NCI-H2196 treated with DMSO at 0.1 percent for 48 hours (cell line): ENCODE measurements at regions not wholly inside any gene's neighbourhood (a gene's known extent, or its start where the extent isn't known, plus 50 kb on each side); places are given as distances from the start of the nearest gene placed in this dataset.
"Not testable (repeated sequence)": the region's sequence is repeated elsewhere in the genome, so short reads cannot be mapped to it uniquely, and the experiment has no call there.

ENCODE experiments used
- DNase-seq: peaks from one replicate; lab custom pipeline; 2025; ENCODE audit not compliant: unreplicated experiment; lab: John Stamatoyannopoulos, UW

GRCh38 chr15:62658498-62658897, 384.0 kb upstream of the TPM1 start:
- DNase-seq = no peak

DNA sequence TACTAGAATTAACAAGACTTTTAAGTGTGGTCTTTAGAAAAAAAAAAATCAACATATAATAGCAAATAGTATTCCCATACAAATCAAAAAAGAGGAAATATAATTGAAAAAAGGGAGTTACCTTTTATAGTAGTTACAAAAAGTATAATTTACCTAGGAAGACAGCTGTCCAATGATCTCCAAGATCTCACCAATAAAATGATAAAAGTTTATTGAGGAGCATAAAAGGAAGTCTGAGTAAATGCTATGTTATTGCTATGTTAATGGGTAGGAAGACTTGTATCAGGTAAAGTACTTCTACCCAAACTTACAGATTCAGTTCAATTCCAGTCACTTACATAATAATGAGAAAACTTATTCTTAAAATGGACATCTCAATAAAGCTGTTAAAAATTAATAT, 379.0 kb upstream of the TPM1 start:
- DNase-seq = no peak

DNA sequence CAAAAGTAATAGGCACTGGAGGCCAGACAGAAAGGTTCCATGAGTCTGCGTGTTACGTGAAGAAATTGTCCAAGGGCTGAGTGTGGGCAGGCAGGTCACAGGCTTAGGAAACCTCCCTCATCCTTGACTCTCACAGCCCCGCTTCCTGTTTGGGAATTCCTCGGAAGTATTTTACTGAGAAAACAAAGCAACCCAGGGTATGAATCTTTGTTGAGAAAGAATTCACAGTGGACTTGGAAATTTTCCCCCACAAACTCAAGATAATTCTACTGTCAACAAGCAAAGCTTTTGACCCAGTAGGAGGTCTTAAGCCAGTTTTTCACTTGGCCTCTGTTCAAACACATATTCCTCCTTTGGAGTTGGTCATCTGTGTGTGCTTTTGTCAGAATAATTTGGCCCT, 377.1 kb upstream of the TPM1 start:
- no peak for DNase-seq

DNA sequence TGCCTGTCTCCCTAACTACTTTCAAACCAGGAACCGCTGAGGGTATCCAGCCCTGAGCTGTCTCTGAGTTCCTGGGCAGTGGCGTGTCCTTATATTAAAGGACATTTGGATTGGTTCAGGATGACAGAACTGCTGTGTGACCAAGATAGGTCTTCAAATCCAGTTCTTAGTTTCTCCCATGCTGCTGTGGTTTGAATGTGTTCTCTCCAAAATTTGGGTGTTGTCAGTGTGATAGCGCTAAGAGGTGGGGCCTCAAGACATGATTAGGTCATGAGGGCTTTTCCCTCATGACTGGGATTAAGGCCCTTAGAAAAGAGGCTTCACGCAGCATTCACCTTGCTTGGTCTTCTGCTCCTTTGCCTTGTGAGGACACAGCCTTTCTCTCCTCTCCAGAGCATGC, 376.5 kb upstream of the TPM1 start:
- DNase-seq = no peak

DNA sequence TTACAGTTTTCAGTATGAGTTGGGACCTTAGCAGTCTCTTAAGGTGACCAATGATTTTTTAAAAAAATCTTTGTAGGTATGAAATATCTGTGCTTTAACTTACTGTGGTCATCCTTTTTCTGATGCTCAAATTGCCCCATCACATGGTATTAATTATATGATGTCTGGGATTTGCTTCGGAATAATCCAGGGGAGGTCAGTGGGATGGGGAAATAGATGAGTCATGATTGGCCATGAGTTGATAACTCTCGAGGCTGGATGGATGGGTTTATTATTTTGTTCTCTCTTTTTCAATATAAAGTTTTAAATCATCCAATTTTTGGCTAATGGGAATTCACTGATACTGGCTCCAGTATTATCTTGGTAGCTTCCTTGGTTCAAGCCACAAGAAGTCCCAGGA, 370.3 kb upstream of the TPM1 start:
- no peak for DNase-seq

GRCh38 chr15:62676891-62677290, 365.7 kb upstream of the TPM1 start:
- DNase-seq = no peak

DNA sequence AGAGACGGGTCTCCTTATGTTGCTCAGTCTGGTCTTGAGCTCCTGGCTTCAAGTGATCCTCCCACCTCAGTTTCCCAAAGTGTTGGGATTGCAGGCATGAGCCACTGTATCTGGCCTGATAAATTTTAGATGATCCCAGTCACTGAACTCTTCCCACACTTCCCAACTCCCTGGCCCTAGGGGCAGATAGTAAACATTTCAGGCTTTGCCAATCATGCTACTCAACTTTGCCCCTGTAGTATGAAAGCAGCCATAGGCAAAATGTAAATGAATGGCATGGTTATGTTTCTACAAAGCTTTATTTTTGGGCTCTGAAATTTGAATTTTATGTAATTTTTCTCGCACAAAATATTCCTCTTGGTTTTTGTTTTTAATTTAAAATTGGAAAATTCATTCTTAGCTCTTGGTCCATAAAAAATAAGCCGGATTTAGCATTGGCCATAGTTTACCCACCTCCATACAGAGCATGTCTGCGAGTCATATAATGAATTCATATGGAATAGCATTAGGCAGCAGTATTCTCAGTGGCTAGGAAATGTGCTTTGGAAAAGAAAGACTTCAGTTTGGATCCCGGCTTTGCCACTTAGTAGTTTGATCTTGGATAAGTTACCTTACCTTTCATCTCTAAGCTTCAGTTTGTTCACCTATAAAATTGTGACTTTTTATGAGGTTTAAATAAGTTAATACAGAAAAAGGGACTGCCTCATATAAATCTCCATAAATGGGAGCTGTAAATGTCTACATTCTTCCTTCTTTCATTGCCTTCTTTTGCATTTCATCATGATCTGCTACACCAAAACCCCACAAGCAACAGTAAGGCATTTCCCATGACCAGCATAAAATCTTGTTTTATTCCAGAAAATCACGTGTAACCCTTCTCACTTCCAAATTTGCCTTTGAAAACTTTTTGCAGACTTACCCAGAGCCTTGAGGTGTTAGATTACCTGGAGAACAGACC, 360.3 kb upstream of the TPM1 start:
- no peak for DNase-seq

DNA sequence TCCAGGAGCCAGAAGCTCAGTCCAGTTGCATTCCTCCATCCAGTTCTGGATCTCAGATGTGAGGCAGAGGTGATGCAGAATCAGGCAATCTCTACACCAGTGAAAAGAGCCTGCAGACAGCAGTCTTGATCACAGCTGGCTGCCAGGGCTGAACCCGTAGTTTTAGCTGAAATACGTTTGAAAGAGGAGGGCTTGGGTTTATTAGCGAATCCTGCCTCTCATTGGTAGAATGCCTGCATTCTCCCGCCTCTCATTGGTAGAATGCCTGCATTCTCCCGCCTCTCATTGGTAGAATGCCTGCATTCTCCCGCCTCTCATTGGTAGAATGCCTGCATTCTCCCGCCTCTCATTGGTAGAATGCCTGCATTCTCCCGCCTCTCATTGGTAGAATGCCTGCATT, 359.4 kb upstream of the TPM1 start:
- DNase-seq = not testable (repeated sequence)

DNA sequence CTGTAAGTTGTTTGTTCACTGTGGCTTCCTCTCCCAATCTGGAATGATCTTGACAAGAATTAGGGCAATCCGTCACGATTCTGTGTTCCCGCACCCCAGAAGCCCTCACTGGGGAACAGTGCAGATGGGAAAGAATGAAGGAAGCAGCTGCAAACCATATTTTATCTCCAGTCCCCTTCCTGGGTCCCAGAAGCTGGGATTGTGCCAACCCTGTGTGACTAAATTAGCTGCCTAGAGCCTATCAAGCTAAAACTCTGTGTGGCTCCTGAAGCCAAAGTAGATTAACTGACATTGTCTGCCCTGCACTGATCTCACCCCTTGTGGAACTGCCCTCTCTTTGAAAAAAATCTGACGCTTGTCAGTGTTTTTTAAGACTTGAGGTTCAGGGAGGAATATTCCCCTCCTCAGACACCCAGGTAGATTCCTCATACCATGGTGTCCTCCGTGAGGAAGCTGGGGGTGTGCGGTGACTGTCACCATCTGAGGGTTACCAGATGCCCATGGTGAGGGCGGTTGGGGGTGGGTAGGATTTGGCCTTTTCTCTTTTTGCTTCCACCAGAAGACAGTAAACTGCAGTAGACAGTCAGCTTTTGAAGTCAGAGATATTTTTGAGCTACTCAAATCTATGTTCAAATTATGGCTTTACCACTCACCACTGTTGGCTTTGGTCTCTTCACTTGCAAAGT, 358.3 kb upstream of the TPM1 start:
- no peak for DNase-seq

- no peak for DNase-seq
These were observed 351.5 kb upstream of the TPM1 start for GRCh38 chr15:62691008-62691407.

GRCh38 chr15:62697636-62698035, 344.9 kb upstream of the TPM1 start:
- DNase-seq = no peak

- DNase-seq = no peak
These were observed 343.9 kb upstream of the TPM1 start for GRCh38 chr15:62698646-62699045.

DNA sequence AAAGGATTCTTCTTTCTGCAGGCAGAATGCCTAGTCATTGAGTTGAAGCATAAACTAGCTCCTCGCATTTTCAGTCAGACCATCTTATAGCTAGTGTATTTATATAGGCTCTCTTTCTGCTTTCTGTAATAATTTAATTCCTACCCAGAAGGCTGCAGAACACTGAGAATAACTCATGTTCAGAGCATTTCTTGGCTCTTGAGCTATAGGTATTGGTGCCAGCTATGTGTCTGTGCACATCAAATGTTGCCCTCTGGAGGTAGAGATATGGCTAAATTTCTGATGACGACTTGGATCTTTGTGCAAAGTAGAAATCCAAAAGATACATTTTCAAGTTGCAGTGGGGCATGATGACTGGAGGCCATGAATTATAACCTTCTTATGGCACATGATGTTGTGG, 336.2 kb upstream of the TPM1 start:
- no peak for DNase-seq

- DNase-seq = no peak
These were observed 334.1 kb upstream of the TPM1 start for GRCh38 chr15:62708470-62708869.

DNA sequence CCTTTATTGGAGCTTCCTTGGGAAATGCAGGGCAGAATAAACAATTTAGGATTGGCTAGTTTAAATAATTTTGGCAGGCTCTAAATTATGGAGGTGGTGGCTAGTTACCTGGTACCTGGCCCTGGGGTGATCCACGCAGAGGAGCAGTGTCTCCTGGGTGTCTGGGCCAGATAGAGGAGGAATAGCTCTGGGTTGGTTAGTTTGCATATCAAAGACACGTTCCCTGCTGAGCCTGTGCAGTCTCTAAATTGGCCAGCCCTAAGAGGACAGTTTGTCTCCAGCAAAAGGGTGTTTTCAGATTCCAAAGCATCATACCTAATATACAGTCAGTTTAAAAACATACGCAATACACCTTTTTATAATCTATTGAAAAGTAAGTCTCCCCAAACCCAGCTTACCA, 333.3 kb upstream of the TPM1 start:
- no peak for DNase-seq

DNA sequence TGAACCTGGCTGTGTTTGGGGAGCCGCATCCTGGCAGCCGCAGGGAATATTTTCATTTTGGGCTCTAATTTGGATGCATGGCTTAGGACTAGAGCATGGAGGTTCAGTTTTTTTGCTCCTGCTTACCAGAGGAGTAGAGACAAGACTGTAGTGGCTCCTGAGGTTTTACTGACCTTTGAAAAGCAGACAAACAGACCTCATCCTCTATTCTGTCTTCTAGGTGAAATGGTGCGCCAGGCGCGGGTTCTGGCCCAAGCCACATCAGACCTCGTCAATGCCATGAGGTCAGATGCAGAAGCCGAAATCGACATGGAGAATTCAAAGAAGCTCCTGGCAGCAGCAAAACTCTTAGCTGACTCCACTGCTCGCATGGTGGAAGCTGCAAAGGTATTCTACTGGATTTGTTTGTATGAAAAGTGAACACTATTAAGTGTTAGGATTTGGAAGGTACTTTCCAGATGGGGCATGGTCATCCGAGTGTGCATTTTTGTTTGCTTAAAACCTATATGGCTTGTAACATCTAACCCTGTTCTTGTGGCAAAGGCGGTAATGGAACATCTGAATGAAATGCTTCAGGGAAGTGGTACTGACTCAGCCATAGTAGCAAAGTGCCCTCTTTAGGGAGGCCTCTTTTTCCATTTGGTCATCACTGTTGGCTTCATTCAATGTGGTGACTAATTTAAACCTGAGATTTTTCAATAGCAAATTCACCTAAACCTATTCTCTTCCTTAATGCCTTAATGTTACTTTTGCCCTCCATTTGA, 330.7 kb upstream of the TPM1 start:
- no peak for DNase-seq

DNA sequence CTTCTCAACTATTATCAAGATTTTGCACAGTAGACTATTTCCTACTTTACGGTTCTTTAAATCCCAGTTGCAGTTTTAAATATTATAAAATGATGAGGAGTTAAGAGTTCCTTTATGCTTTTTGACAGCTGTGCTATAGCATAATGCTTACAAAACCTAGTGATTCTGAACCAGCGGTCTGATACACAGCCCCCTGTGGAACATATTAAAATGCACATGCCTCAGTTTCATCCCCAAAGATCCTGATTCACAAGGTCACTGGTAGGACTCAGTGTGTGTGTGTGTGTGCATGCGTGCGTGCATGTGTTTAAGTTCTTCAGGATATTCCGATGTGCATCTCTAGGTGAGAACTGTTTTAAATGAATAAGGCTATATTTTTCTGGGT, 330.1 kb upstream of the TPM1 start:
- DNase-seq = no peak

GRCh38 chr15:62715946-62716345, 326.6 kb upstream of the TPM1 start:
- DNase-seq = no peak

- DNase-seq = no peak
These were observed 325.1 kb upstream of the TPM1 start for GRCh38 chr15:62717496-62717895.

- DNase-seq = no peak
These were observed 323.2 kb upstream of the TPM1 start for GRCh38 chr15:62719316-62719715.

- no peak for DNase-seq
These were observed 320.3 kb upstream of the TPM1 start for GRCh38 chr15:62722237-62722636.

- no peak for DNase-seq
These were observed 316.1 kb upstream of the TPM1 start for GRCh38 chr15:62726461-62726860.
